K562 (cell line): ENCODE measurements at regions not wholly inside any gene's neighbourhood (a gene's known extent, or its start where the extent isn't known, plus 50 kb on each side); places are given as distances from the start of the nearest gene placed in this dataset.

Experiments used
- ATAC-seq: fragments of 200-7000 bp; cut with Tn5 transposase; 3 replicates; pipeline ENCODE4 v1.9.1; 2020; ENCODE audit warnings: moderate library complexity
- BruUV-seq: library from RNA; stranded (reverse); fragments of 400-500 nt; replicated peaks from 2 replicates; lab custom pipeline; 2021; lab: Mats Ljungman, UMichigan
- CTCF ChIA-PET: fragments of 300-600 bp; formaldehyde crosslinking; extraction: SDS; loops from one replicate; lab custom pipeline; 2021; ENCODE audit warnings: low intra/inter-chr PET ratio; lab: Yijun Ruan, JAX
- POLR2A ChIA-PET: fragments of 300-600, 350-650 bp; sonication (Branson Sonifier 250); formaldehyde crosslinking; extraction: SDS; loops from one replicate; lab custom pipeline; 2021; ENCODE audit warnings: antibody characterized with exemption, inconsistent platforms; lab: Yijun Ruan, JAX
- DNase-seq, 4 experiments: peaks; one replicate each; pipeline versions ENCODE4 v3.0.0 to v3.0.0-alpha.2; 2011 to 2018; ENCODE audit warnings: low spot score in 3 of 4, mixed read lengths in 3 of 4; ENCODE audit errors: extremely low read depth in 1 of 4
- FAIRE-seq: peaks from 2 replicates; lab custom pipeline; 2011; peaks lifted over from hg19 to GRCh38; lab: Jason Lieb, UNC
- H2AFZ ChIP-seq: 2 replicates; pipeline ENCODE4 v1.6.0; 2011; ENCODE audit warnings: low read depth, low read length, control low read depth, inconsistent platforms
- H3K27ac ChIP-seq: fragments of 200-600 bp; 3 replicates; pipeline ENCODE4 v1.8.0; 2011; ENCODE audit warnings: low read depth, mild to moderate bottlenecking, control low read depth, inconsistent platforms, low read length, moderate library complexity, mixed read lengths; ENCODE audit errors: extremely low read depth
- H3K27me3 ChIP-seq, 2 experiments: fragments of 300-600 bp in 1 of 2; 2 replicates in 1 of 2; 3 replicates in 1 of 2; pipeline versions ENCODE4 v1.6.0 to v1.8.0; 2011; ENCODE audit warnings: inconsistent platforms in 2 of 2, low read length in 2 of 2, mild to moderate bottlenecking in 1 of 2, mixed read lengths in 1 of 2, moderate library complexity in 1 of 2; ENCODE audit not compliant: control insufficient read depth in 2 of 2, insufficient read depth in 2 of 2
- H3K36me3 ChIP-seq: fragments of 300-600 bp; 3 replicates; pipeline ENCODE4 v1.8.0; 2011; ENCODE audit warnings: mild to moderate bottlenecking, low read length, inconsistent platforms; ENCODE audit not compliant: control insufficient read depth, insufficient read depth
- H3K4me1 ChIP-seq, 2 experiments: fragments of 200-600 bp in 1 of 2; replicated peaks in 1 of 2; 2 replicates in 1 of 2; 3 replicates in 1 of 2; pipeline versions ENCODE4 v1.5.1 to v1.8.0; 2011; ENCODE audit warnings: inconsistent platforms in 2 of 2, low read length in 2 of 2, mild to moderate bottlenecking in 1 of 2, mixed read lengths in 1 of 2, moderate library complexity in 1 of 2; ENCODE audit not compliant: control insufficient read depth in 2 of 2, insufficient read depth in 2 of 2
- H3K4me2 ChIP-seq: 2 replicates; pipeline ENCODE4 v1.6.1; 2011; ENCODE audit warnings: low read length, control low read depth, inconsistent platforms, mixed read lengths; ENCODE audit not compliant: insufficient read depth
- H3K4me3 ChIP-seq: fragments of 200-600 bp; sonication (generic), shearing (Covaris generic); 2 replicates; pipeline ENCODE4 v1.5.1; 2016; ENCODE audit warnings: control low read depth, inconsistent platforms
- H3K79me2 ChIP-seq: fragments of 200-600 bp; 3 replicates; pipeline ENCODE4 v1.8.0; 2011; ENCODE audit warnings: low read length, inconsistent platforms; ENCODE audit not compliant: control insufficient read depth, insufficient read depth
- H3K9ac ChIP-seq, 2 experiments: 2 replicates each; pipeline versions ENCODE4 v1.6.0 to v1.6.1; 2011; ENCODE audit warnings: low read depth in 2 of 2, low read length in 2 of 2, control low read depth in 1 of 2, inconsistent platforms in 1 of 2, mild to moderate bottlenecking in 1 of 2, mixed read lengths in 1 of 2; ENCODE audit not compliant: insufficient read depth in 1 of 2
- H3K9me1 ChIP-seq: one replicate; pipeline ENCODE4 v1.6.0; 2011; ENCODE audit warnings: inconsistent platforms, mild to moderate bottlenecking, low read length, moderate library complexity; ENCODE audit not compliant: control insufficient read depth, insufficient read depth
- H3K9me3 ChIP-seq: replicated peaks from 2 replicates; pipeline ENCODE4 v1.5.1; 2011; ENCODE audit warnings: low read depth, low read length, inconsistent platforms; ENCODE audit not compliant: control insufficient read depth, insufficient read depth
- H4K20me1 ChIP-seq: replicated peaks from 2 replicates; pipeline ENCODE4 v1.6.1; 2011; ENCODE audit warnings: low read length, inconsistent platforms, mixed read lengths; ENCODE audit not compliant: control insufficient read depth, insufficient read depth
- ADNP ChIP-seq: fragments of 200-800 bp; sonication (Bioruptor generic); IDR thresholded peaks from 2 replicates; pipeline ENCODE4 v1.6.1; 2016; ENCODE audit warnings: missing genetic modification characterization, missing compliant biosample characterization
- FOSL1 ChIP-seq: fragments of 200-800 bp; sonication (Bioruptor generic); conservative IDR thresholded peaks from 2 replicates; pipeline ENCODE4 v1.6.1; 2016; ENCODE audit warnings: missing genetic modification characterization, missing compliant biosample characterization
- GTF2F1 ChIP-seq: IDR thresholded peaks from 2 replicates; pipeline ENCODE4 v1.6.1; 2011; ENCODE audit warnings: low read depth, low read length, improper control_type of control experiment
- JUND ChIP-seq, 2 experiments: IDR thresholded peaks; 2 replicates in 1 of 2; 3 replicates in 1 of 2; pipeline ENCODE4 v1.6.1; 2011; ENCODE audit warnings: borderline replicate concordance in 2 of 2, low read depth in 2 of 2, low read length in 2 of 2, improper control_type of control experiment in 1 of 2, missing biosample characterization in 1 of 2, missing genetic modification characterization in 1 of 2, missing genetic modification reagents in 1 of 2
- KLF6 ChIP-seq: fragments of 250-450 bp; sonication (Bioruptor Pico); IDR thresholded peaks from 2 replicates; pipeline ENCODE4 v1.4.0; 2020; ENCODE audit warnings: mild to moderate bottlenecking, moderate library complexity, borderline replicate concordance
- LEF1 ChIP-seq: fragments of 450-650 bp; IDR thresholded peaks from 2 replicates; pipeline ENCODE4 v1.6.1; 2016; ENCODE audit warnings: mild to moderate bottlenecking
- MXD1 ChIP-seq: fragments of 250-450 bp; sonication (Bioruptor Pico); IDR thresholded peaks from 2 replicates; pipeline ENCODE4 v1.8.0; 2021; ENCODE audit warnings: borderline replicate concordance, mild to moderate bottlenecking, moderate library complexity; ENCODE audit not compliant: poor library complexity, severe bottlenecking
- NCOA2 ChIP-seq, 2 experiments: fragments of 450-650 bp; IDR thresholded peaks; 2 replicates each; pipeline ENCODE4 v1.6.1; 2018; ENCODE audit warnings: mild to moderate bottlenecking in 2 of 2, moderate library complexity in 1 of 2; ENCODE audit not compliant: partially characterized antibody in 2 of 2
- TCF3 ChIP-seq: sonication (generic); formaldehyde crosslinking; IDR thresholded peaks from 2 replicates; pipeline ENCODE4 v1.4.0; 2020; ENCODE audit warnings: mild to moderate bottlenecking, missing genetic modification reagents
- ZC3H11A ChIP-seq: IDR thresholded peaks from 2 replicates; pipeline ENCODE4 v1.6.1; 2012; ENCODE audit warnings: low read depth, low read length, improper control_type of control experiment
- ZNF165 ChIP-seq: fragments of 250-450 bp; sonication (Bioruptor Pico); IDR thresholded peaks from 2 replicates; pipeline ENCODE4 v1.4.0; 2020; ENCODE audit warnings: borderline replicate concordance
- ZNF212 ChIP-seq: fragments of 450-650 bp; formaldehyde crosslinking; IDR thresholded peaks from 2 replicates; pipeline ENCODE4 v1.4.0; 2020; ENCODE audit warnings: mild to moderate bottlenecking
- WGBS: fragments of 100-300 bp; shearing (Covaris generic); methylation state at CpG from one replicate; pipeline ENCODE4 v1.1.6; 2016; ENCODE audit warnings: low coverage, mixed read lengths; ENCODE audit not compliant: insufficient coverage; ENCODE audit errors: missing lambda C conversion rate; 5-methylcytosine and 5-hydroxymethylcytosine counted together
- in situ Hi-C: fragments of 300-500 bp; cut with MboI; formaldehyde crosslinking; loops from 4 replicates; pipeline ENCODE4 v1.15.0; 2018; ENCODE audit warnings: inconsistent platforms, mixed read lengths
- intact Hi-C: fragments of 100-400 bp; cut with micrococcal nuclease; formaldehyde crosslinking; loops from 2 replicates; pipeline ENCODE4 v1.14.2; 2022
- TF ChIP-seq, protein P1 (sequence below): sonication (generic); formaldehyde crosslinking; IDR thresholded peaks from 2 replicates; pipeline ENCODE4 v1.8.1; 2023; ENCODE audit warnings: mild to moderate bottlenecking, missing genetic modification reagents, moderate library complexity

- H3K27me3 ChIP-seq: peaks cover 31 to 42% of the 10 kb centered on the region in 2 experiments; a peak in 4 of 5 replicates
- H3K4me2 ChIP-seq: no peak overlapping the region
- no peak overlapping the region for H2AFZ ChIP-seq
- POLR2A ChIA-PET: no interaction called here
- no peaks in the 10 kb centered on the region for H3K36me3 ChIP-seq
- in situ Hi-C loops (no loop called here), intact Hi-C loops (no loop called here)
- 0% methylated on average over 3 of the region's 3 CpGs for WGBS
- H3K9ac ChIP-seq: no peak overlapping the region
- ATAC-seq: no peak
- no peaks in the 10 kb centered on the region for H3K9me3 ChIP-seq
- no peaks in the 10 kb centered on the region for H3K79me2 ChIP-seq
- H3K4me1 ChIP-seq: peaks cover 0 to 5% of the 10 kb centered on the region in 2 experiments; a peak in 1 of 5 replicates
- no peak overlapping the region for H3K4me3 ChIP-seq
- DNase-seq: no peak
- no peak overlapping the region for H3K27ac ChIP-seq
- no peaks in the 10 kb centered on the region for H4K20me1 ChIP-seq
- TF ChIP-seq TCF3 (CRISPR knock-in tag): no peak
- TF ChIP-seq KLF6 (CRISPR knock-in tag): no peak
- TF ChIP-seq ADNP (tag): no peak
- TF ChIP-seq MXD1 (CRISPR knock-in tag): no peak
- TF ChIP-seq ZNF212 (CRISPR knock-in tag): no peak
- TF ChIP-seq JUND (IDR thresholded peaks at IDR 0.05; ENCODE audit: borderline replicate concordance, low read depth, low read length): no peak
- TF ChIP-seq JUND (tag; IDR thresholded peaks at IDR 0.05; ENCODE audit: borderline replicate concordance, low read depth, low read length): no peak
- TF ChIP-seq, protein P1, sequence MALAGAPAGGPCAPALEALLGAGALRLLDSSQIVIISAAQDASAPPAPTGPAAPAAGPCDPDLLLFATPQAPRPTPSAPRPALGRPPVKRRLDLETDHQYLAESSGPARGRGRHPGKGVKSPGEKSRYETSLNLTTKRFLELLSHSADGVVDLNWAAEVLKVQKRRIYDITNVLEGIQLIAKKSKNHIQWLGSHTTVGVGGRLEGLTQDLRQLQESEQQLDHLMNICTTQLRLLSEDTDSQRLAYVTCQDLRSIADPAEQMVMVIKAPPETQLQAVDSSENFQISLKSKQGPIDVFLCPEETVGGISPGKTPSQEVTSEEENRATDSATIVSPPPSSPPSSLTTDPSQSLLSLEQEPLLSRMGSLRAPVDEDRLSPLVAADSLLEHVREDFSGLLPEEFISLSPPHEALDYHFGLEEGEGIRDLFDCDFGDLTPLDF (CRISPR knock-in tag): no peak
- TF ChIP-seq LEF1: no peak
- TF ChIP-seq GTF2F1: no peak
- TF ChIP-seq NCOA2 (IDR thresholded peaks at IDR 0.05; ENCODE audit: partially characterized antibody in 2 of 2): no peak
- no peak for TF ChIP-seq FOSL1
- TF ChIP-seq ZNF165: no peak
- TF ChIP-seq ZC3H11A: no peak
- TF ChIP-seq, all 486 proteins: peak for 0
- H3K9me1 ChIP-seq: no peaks in the 10 kb centered on the region
- no TSS peak for BruUV-seq
- FAIRE-seq: no peak
- CTCF ChIA-PET: no interaction called here
Observed at GRCh38 chr19:41518141-41518540, 57.8 kb upstream of the CEACAM21 start.
